ENCODE measurements at regions not wholly inside any gene's neighbourhood (a gene's known extent, or its start where the extent isn't known, plus 50 kb on each side); places are given as distances from the start of the nearest gene placed in this dataset.
A peak's percentile ranks its signal among the peaks of the same experiment; 100 is the strongest.
"Not testable (repeated sequence)": the region's sequence is repeated elsewhere in the genome, so short reads cannot be mapped to it uniquely, and the experiment has no call there.

GRCh38 chr14:76699209-76699938 is 61.9 kb upstream of the VASH1 start:
- DNase-seq (ENCODE audit: low spot score) = no peak

DNA sequence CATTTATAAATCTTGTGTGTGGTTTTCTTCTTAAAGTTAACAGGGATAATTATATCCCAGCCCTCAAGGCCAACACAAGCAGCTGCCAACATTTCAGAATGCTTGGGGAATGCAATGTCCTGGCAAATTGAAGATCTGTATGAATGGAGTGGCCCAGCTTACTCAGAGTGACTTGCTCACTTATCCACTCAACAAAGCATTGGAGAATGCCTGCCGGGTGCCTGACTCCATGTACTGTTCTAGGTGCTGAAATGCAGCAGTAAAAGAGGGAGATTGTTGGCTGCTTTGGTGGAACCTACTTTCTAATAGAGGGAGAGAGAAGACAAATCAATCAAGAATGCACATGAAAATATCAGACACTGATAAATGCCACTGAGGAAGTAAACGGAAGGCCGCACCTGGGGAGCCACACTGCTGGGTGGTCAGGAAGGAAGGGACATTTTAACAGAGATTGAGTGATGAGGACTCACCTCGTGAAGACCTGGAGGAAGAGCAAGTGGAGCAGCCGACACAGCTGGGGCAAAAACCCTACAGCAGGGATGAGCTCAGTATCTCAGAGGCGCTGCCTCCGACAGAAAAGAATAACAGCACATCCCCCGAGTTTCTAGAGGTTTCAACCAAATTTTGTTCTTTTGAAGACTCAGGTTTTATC is 61.2 kb upstream of the VASH1 start:
- no peak for DNase-seq (ENCODE audit: low spot score)

DNA sequence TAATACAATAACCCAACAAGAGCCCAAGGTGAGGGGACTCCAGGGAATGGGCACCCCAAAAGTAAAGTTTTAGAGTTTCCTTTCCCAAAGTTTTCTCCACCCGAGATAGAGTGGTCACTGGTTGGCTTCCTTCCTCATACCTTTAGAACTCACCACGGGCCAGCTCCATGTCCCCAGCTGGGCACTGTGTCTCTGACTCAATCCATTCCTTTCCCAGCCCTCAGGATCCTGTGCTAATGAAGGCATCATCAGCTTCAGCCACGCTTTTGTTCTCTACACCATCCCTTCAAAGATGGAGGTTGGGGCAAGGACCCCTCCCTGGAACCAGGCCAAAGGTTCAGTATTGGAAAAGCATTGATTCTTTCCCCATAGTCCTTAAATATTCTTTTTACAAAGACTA is 59.8 kb upstream of the VASH1 start:
- DNase-seq (ENCODE audit: low spot score) = no peak

GRCh38 chr14:76701981-76702380 is 59.3 kb upstream of the VASH1 start:
- DNase-seq (ENCODE audit: low spot score) = no peak

GRCh38 chr14:76705214-76705613 is 56.1 kb upstream of the VASH1 start:
- no peak for DNase-seq (ENCODE audit: low spot score)

- not testable (repeated sequence) for DNase-seq (ENCODE audit: low spot score)
Observed at GRCh38 chr14:76706207-76706606, 55.1 kb upstream of the VASH1 start.

GRCh38 chr14:76706811-76707210 is 54.5 kb upstream of the VASH1 start:
- DNase-seq (ENCODE audit: low spot score) = no peak

GRCh38 chr14:76708028-76708427 is 53.2 kb upstream of the VASH1 start:
- DNase-seq (ENCODE audit: low spot score) = no peak

GRCh38 chr14:76708771-76709170 is 52.5 kb upstream of the VASH1 start:
- DNase-seq (ENCODE audit: low spot score) = no peak

GRCh38 chr14:76710056-76711010 is 50.9 kb upstream of the VASH1 start:
- DNase-seq (ENCODE audit: low spot score) = peak; percentile 50

Data from putamen (tissue), 1 donor.